ENCODE measurements at regions not wholly inside any gene's neighbourhood (a gene's known extent, or its start where the extent isn't known, plus 50 kb on each side); places are given as distances from the start of the nearest gene placed in this dataset.

- DNase-seq, result no peak
- H3K9me3 ChIP-seq, result no peaks in the 10 kb centered on the region
- no peak overlapping the region for H3K4me3 ChIP-seq
- TF ChIP-seq CTCF (IDR thresholded peaks at IDR 0.05), result no peak
- TF ChIP-seq POLR2A (IDR thresholded peaks at IDR 0.05), result no peak
- 40 to 53% methylated on average over 6 of the region's 6 CpGs for WGBS, 2 donors
- H3K27ac ChIP-seq, result no peak overlapping the region
- H3K36me3 ChIP-seq (ENCODE audit: low read depth, missing control alignments), result no peaks in the 10 kb centered on the region
- no peaks in the 10 kb centered on the region for H3K27me3 ChIP-seq
- H3K4me1 ChIP-seq, result peaks cover 8% of the 10 kb centered on the region
- intact Hi-C loops (cut with DNase I; ENCODE audit: low total_unique reads), result loop anchor here (10.0 kb wide), 2 partner anchors 345 to 615 kb away; no protein-coding TSS in a partner anchor
Measured at GRCh38 chr13:30119476-30119875, 187.9 kb downstream of the KATNAL1 start.

- intact Hi-C loops (cut with DNase I; ENCODE audit: low total_unique reads), result loop anchor here (10.0 kb wide), 2 partner anchors 342 to 612 kb away; no protein-coding TSS in a partner anchor
- 64 to 66% methylated on average over 5 to 6 of the region's 6 CpGs for WGBS, 2 donors
- H3K4me1 ChIP-seq, result peaks cover 19% of the 10 kb centered on the region
- no peaks in the 10 kb centered on the region for H3K36me3 ChIP-seq (ENCODE audit: low read depth, missing control alignments)
- no peak for DNase-seq
- no peak for TF ChIP-seq POLR2A (IDR thresholded peaks at IDR 0.05)
- no peak for TF ChIP-seq CTCF (IDR thresholded peaks at IDR 0.05)
- no peaks in the 10 kb centered on the region for H3K9me3 ChIP-seq
- no peak overlapping the region for H3K27ac ChIP-seq
- no peaks in the 10 kb centered on the region for H3K27me3 ChIP-seq
- no peak overlapping the region for H3K4me3 ChIP-seq
Measured at GRCh38 chr13:30116379-30116778, 191.0 kb downstream of the KATNAL1 start.

- no peaks in the 10 kb centered on the region for H3K9me3 ChIP-seq
- no peaks in the 10 kb centered on the region for H3K27me3 ChIP-seq
- H3K36me3 ChIP-seq (ENCODE audit: low read depth, missing control alignments), result no peaks in the 10 kb centered on the region
- TF ChIP-seq POLR2A (IDR thresholded peaks at IDR 0.05) (no peak), CTCF (IDR thresholded peaks at IDR 0.05) (no peak)
- DNase-seq, result no peak
- peaks cover 19% of the 10 kb centered on the region for H3K4me1 ChIP-seq
- intact Hi-C loops (cut with DNase I; ENCODE audit: low total_unique reads), result loop anchor here (10.0 kb wide), 2 partner anchors 340 to 610 kb away; no protein-coding TSS in a partner anchor
- peak overlapping the region in 1 of 2 donors; percentile 62 for H3K27ac ChIP-seq
- peak overlapping the region; percentile 54 to 62 for H3K4me3 ChIP-seq
- 4 to 8% methylated on average over 9 of the region's 9 CpGs for WGBS, 2 donors
Measured at GRCh38 chr13:30115257-30115600, 192.1 kb downstream of the KATNAL1 start.

- WGBS, 2 donors, result 0% methylated on average over 1 to 29 of the region's 67 CpGs
- Histone ChIP-seq H3K4me1 (peaks cover 19% of the 10 kb centered on the region), H3K4me3 (peak overlapping the region; percentile 54 to 62), H3K9me3 (no peaks in the 10 kb centered on the region), H3K27me3 (no peaks in the 10 kb centered on the region), H3K27ac (peak overlapping the region in 1 of 2 donors; percentile 62), H3K36me3 (ENCODE audit: low read depth, missing control alignments) (no peaks in the 10 kb centered on the region)
- intact Hi-C loops (cut with DNase I; ENCODE audit: low total_unique reads), result loop anchor here (10.0 kb wide), 2 partner anchors 340 to 610 kb away; no protein-coding TSS in a partner anchor
- TF ChIP-seq CTCF (IDR thresholded peaks at IDR 0.05) (peak; percentile 85 to 95 (median 91)), POLR2A (IDR thresholded peaks at IDR 0.05) (no peak)
- DNase-seq, result peak; percentile 95
Measured at GRCh38 chr13:30114571-30115256, 192.6 kb downstream of the KATNAL1 start.
